CD4-positive, alpha-beta T cell treated with Interleukin-15 for 4 hours (primary cell): ENCODE measurements at regions not wholly inside any gene's neighbourhood (a gene's known extent, or its start where the extent isn't known, plus 50 kb on each side); places are given as distances from the start of the nearest gene placed in this dataset.
A peak's percentile ranks its signal among the peaks of the same experiment; 100 is the strongest.

Experiments
- DNase-seq: peaks from one replicate; pipeline ENCODE4 v3.0.0-alpha.2; 2020; ENCODE audit warnings: low spot score

- no peak for DNase-seq
Measured at GRCh38 chr5:149441986-149442385, 62.9 kb upstream of the IL17B start.

GRCh38 chr5:149441194-149441753, 62.2 kb upstream of the IL17B start:
- DNase-seq: no peak

GRCh38 chr5:149439899-149440542, 60.9 kb upstream of the IL17B start:
- DNase-seq: no peak

- no peak for DNase-seq
Measured at GRCh38 chr5:149438711-149439132, 59.6 kb upstream of the IL17B start.

- no peak for DNase-seq
Measured at GRCh38 chr5:149438281-149438680, 59.2 kb upstream of the IL17B start.

- DNase-seq: no peak
Measured at GRCh38 chr5:149437391-149438040, 58.4 kb upstream of the IL17B start.

GRCh38 chr5:149435660-149436059, 56.6 kb upstream of the IL17B start:
- no peak for DNase-seq

GRCh38 chr5:149435015-149435376, 55.9 kb upstream of the IL17B start:
- no peak for DNase-seq

GRCh38 chr5:149434162-149435014, 55.3 kb upstream of the IL17B start:
- peak; percentile 45 for DNase-seq

- no peak for DNase-seq
Measured at GRCh38 chr5:149433524-149434131, 54.5 kb upstream of the IL17B start.

- DNase-seq: no peak
Measured at GRCh38 chr5:149432911-149433401, 53.9 kb upstream of the IL17B start.

- DNase-seq: no peak
Measured at GRCh38 chr5:149432376-149432775, 53.3 kb upstream of the IL17B start.

GRCh38 chr5:149429839-149430721, 51.0 kb upstream of the IL17B start:
- DNase-seq: no peak
